ENCODE measurements at regions not wholly inside any gene's neighbourhood (a gene's known extent, or its start where the extent isn't known, plus 50 kb on each side); places are given as distances from the start of the nearest gene placed in this dataset.
"Not testable (repeated sequence)": the region's sequence is repeated elsewhere in the genome, so short reads cannot be mapped to it uniquely, and the experiment has no call there.

- TF ChIP-seq CTCF, POLR2A (IDR thresholded peaks at IDR 0.05): not testable (repeated sequence)
Measured at GRCh38 chr11:7192785-7193184, 58.9 kb upstream of the SYT9 start.
